IPS-18a (cell line): ENCODE measurements at regions not wholly inside any gene's neighbourhood (a gene's known extent, or its start where the extent isn't known, plus 50 kb on each side); places are given as distances from the start of the nearest gene placed in this dataset.

Experiments used
- H3K27ac ChIP-seq: one replicate; pipeline ENCODE4 v1.5.1; 2013; ENCODE audit warnings: low read length
- H3K27me3 ChIP-seq: one replicate; pipeline ENCODE4 v1.6.1; 2013; ENCODE audit warnings: mild to moderate bottlenecking, low read length; ENCODE audit not compliant: control insufficient read depth, insufficient read depth
- H3K36me3 ChIP-seq: one replicate; pipeline ENCODE4 v1.6.1; 2013; ENCODE audit warnings: low read depth, low read length; ENCODE audit not compliant: control insufficient read depth
- H3K4me1 ChIP-seq: one replicate; pipeline ENCODE4 v1.6.1; 2013; ENCODE audit warnings: low read depth, low read length; ENCODE audit not compliant: control insufficient read depth
- H3K4me3 ChIP-seq: one replicate; pipeline ENCODE4 v1.5.1; 2013; ENCODE audit warnings: low read length
- H3K9ac ChIP-seq: one replicate; pipeline ENCODE4 v1.6.1; 2013; ENCODE audit warnings: mild to moderate bottlenecking, low read length, moderate library complexity
- H3K9me3 ChIP-seq: one replicate; pipeline ENCODE4 v1.6.1; 2013; ENCODE audit warnings: low read depth, low read length; ENCODE audit not compliant: control insufficient read depth

DNA sequence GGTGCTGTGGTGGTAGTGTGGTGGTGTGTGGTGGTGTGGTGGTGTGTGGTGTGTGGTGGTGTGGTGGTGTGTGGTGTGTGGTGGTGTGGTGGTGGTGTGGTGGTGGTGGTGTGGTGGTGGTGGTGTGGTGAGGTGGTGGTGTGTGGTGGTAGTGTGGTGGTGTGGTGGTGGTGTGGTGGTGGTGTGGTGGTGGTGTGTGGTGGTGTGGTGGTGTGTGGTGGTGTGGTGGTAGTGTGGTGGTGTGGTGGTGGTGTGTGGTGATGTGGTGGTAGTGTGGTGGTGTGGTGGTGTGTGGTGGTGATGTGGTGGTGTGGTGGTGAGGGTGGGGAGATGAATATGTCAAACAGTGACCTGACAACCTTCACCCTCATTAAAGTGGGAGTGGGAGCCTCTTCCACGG, 55.6 kb upstream of the DLGAP1 start:
- Histone ChIP-seq H3K4me3 (no peak overlapping the region), H3K4me1 (no peaks in the 10 kb centered on the region)

GRCh38 chr18:4510160-4510559, 55.1 kb upstream of the DLGAP1 start:
- no peaks in the 10 kb centered on the region for H3K4me1 ChIP-seq
- no peaks in the 10 kb centered on the region for H3K27me3 ChIP-seq
- H3K36me3 ChIP-seq = no peaks in the 10 kb centered on the region
- H3K9me3 ChIP-seq = no peaks in the 10 kb centered on the region
- H3K9ac ChIP-seq = no peak overlapping the region
- H3K4me3 ChIP-seq = no peak overlapping the region
- no peak overlapping the region for H3K27ac ChIP-seq

More for the DNA sequence above, 55.6 kb upstream of the DLGAP1 start:
- H3K9me3 ChIP-seq = no peaks in the 10 kb centered on the region
- no peak overlapping the region for H3K9ac ChIP-seq
- H3K27ac ChIP-seq = no peak overlapping the region
- H3K27me3 ChIP-seq = no peaks in the 10 kb centered on the region
- no peaks in the 10 kb centered on the region for H3K36me3 ChIP-seq
